ENCODE measurements at regions not wholly inside any gene's neighbourhood (a gene's known extent, or its start where the extent isn't known, plus 50 kb on each side); places are given as distances from the start of the nearest gene placed in this dataset.
A peak's percentile ranks its signal among the peaks of the same experiment; 100 is the strongest.

- Histone ChIP-seq H3K27me3 (ENCODE audit: control insufficient read depth, insufficient read depth, low read length) (peaks cover 24% of the 10 kb centered on the region), H3K9me3 (ENCODE audit: control insufficient read depth, insufficient read depth, low read length) (no peaks in the 10 kb centered on the region), H3K27ac (ENCODE audit: low read depth, low read length) (no peak overlapping the region), H3K4me3 (ENCODE audit: low read depth, low read length) (no peak overlapping the region)
- TF ChIP-seq, protein P1, sequence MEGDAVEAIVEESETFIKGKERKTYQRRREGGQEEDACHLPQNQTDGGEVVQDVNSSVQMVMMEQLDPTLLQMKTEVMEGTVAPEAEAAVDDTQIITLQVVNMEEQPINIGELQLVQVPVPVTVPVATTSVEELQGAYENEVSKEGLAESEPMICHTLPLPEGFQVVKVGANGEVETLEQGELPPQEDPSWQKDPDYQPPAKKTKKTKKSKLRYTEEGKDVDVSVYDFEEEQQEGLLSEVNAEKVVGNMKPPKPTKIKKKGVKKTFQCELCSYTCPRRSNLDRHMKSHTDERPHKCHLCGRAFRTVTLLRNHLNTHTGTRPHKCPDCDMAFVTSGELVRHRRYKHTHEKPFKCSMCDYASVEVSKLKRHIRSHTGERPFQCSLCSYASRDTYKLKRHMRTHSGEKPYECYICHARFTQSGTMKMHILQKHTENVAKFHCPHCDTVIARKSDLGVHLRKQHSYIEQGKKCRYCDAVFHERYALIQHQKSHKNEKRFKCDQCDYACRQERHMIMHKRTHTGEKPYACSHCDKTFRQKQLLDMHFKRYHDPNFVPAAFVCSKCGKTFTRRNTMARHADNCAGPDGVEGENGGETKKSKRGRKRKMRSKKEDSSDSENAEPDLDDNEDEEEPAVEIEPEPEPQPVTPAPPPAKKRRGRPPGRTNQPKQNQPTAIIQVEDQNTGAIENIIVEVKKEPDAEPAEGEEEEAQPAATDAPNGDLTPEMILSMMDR (IDR thresholded peaks at IDR 0.05; ENCODE audit: low read depth, low read length) = peak; percentile 81
- DNase-seq (ENCODE audit: low read depth, low spot score) = peak; percentile 34
- ChIA-PET POLR2A (interaction anchor here (0.8 to 1.2 kb wide), 2 partner anchors 15 to 691 kb away, joined by 3 read pairs; no protein-coding TSS in a partner anchor), CTCF (interaction anchor here (0.5 to 6.1 kb wide), 31 partner anchors 9 to 1844 kb away, joined by 3 to 66 read pairs (median 3); partner anchors contain the start of gene PTPRM)
These were observed 128.5 kb upstream of the RAB12 start for GRCh38 chr18:8480506-8481328.

- Histone ChIP-seq H3K27ac (ENCODE audit: low read depth, low read length) (no peak overlapping the region), H3K27me3 (ENCODE audit: control insufficient read depth, insufficient read depth, low read length) (peaks cover 14% of the 10 kb centered on the region), H3K9me3 (ENCODE audit: control insufficient read depth, insufficient read depth, low read length) (no peaks in the 10 kb centered on the region), H3K4me3 (ENCODE audit: low read depth, low read length) (no peak overlapping the region)
- CTCF ChIA-PET = no interaction called here
- TF ChIP-seq, protein P1 (IDR thresholded peaks at IDR 0.05; ENCODE audit: low read depth, low read length) = no peak
- DNase-seq (ENCODE audit: low read depth, low spot score) = no peak
- POLR2A ChIA-PET = no interaction called here
These were observed 124.3 kb upstream of the RAB12 start for GRCh38 chr18:8484951-8485350.

GRCh38 chr18:8489761-8490160 lies 119.5 kb upstream of the RAB12 start:
- no peak overlapping the region for H3K27ac ChIP-seq (ENCODE audit: low read depth, low read length)
- TF ChIP-seq, protein P1 (IDR thresholded peaks at IDR 0.05; ENCODE audit: low read depth, low read length) = no peak
- CTCF ChIA-PET = interaction anchor here (1.0 kb wide), 2 partner anchors 8 to 10 kb away, joined by 3 to 6 read pairs; no protein-coding TSS in a partner anchor
- no peak for DNase-seq (ENCODE audit: low read depth, low spot score)
- POLR2A ChIA-PET = no interaction called here
- H3K4me3 ChIP-seq (ENCODE audit: low read depth, low read length) = no peak overlapping the region
- peaks cover 17% of the 10 kb centered on the region for H3K27me3 ChIP-seq (ENCODE audit: control insufficient read depth, insufficient read depth, low read length)
- H3K9me3 ChIP-seq (ENCODE audit: control insufficient read depth, insufficient read depth, low read length) = no peaks in the 10 kb centered on the region

- Histone ChIP-seq H3K27ac (ENCODE audit: low read depth, low read length) (no peak overlapping the region), H3K27me3 (ENCODE audit: control insufficient read depth, insufficient read depth, low read length) (peaks cover 24% of the 10 kb centered on the region), H3K9me3 (ENCODE audit: control insufficient read depth, insufficient read depth, low read length) (no peaks in the 10 kb centered on the region), H3K4me3 (ENCODE audit: low read depth, low read length) (no peak overlapping the region)
- ChIA-PET POLR2A (no interaction called here), CTCF (interaction anchor here (0.7 kb wide), 1 partner anchor 1272 kb away, joined by 4 read pairs; no protein-coding TSS in a partner anchor)
- TF ChIP-seq, protein P1 (IDR thresholded peaks at IDR 0.05; ENCODE audit: low read depth, low read length) = no peak
- no peak for DNase-seq (ENCODE audit: low read depth, low spot score)
These were observed 117.7 kb upstream of the RAB12 start for GRCh38 chr18:8491516-8491915.

GRCh38 chr18:8493141-8493540 lies 116.1 kb upstream of the RAB12 start:
- Histone ChIP-seq H3K27ac (ENCODE audit: low read depth, low read length) (no peak overlapping the region), H3K4me3 (ENCODE audit: low read depth, low read length) (no peak overlapping the region), H3K9me3 (ENCODE audit: control insufficient read depth, insufficient read depth, low read length) (no peaks in the 10 kb centered on the region), H3K27me3 (ENCODE audit: control insufficient read depth, insufficient read depth, low read length) (peaks cover 22% of the 10 kb centered on the region)
- TF ChIP-seq, protein P1 (IDR thresholded peaks at IDR 0.05; ENCODE audit: low read depth, low read length) = no peak
- ChIA-PET CTCF (interaction anchor here (0.6 to 1.0 kb wide), 2 partner anchors 12 to 15 kb away, joined by 3 to 4 read pairs; no protein-coding TSS in a partner anchor), POLR2A (no interaction called here)
- DNase-seq (ENCODE audit: low read depth, low spot score) = no peak

All from AG04450 (cell line).